GM19240 (cell line): ENCODE measurements at regions not wholly inside any gene's neighbourhood (a gene's known extent, or its start where the extent isn't known, plus 50 kb on each side); places are given as distances from the start of the nearest gene placed in this dataset.

Source experiments
- DNase-seq: peaks from one replicate; pipeline ENCODE4 v3.0.0; 2011; ENCODE audit warnings: low spot score; ENCODE audit not compliant: insufficient read length

DNA sequence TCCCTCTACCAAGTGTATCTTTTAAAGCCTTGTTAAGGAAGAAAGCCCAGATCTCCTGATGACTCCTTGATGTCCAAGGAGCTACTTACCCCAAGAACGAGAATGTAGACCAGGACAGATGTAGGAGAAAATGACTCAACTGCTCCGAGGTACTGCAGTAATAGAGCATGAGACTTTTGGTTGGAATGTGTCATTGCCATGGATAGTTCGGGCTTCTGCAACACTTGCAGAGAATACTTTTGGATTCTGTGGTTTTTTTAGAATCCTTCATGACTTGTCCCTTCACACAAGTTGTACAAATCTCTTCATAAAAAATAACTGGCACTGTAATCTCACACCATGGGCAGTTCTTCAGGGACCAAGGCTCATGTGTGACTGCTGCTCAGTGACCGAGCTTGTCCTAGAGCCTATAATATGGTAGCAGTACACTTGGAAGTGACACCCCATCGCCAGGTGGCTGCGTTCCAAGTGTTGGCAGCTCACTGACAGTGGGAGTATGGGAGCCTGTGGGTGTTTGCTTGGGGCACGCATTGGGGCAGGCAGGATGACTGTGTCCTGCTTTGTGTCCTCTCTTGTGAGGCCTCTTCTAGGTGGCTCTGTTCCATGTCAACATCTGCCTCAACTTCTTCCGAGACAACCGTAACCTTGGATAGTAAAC is 87.9 kb upstream of the WDR1 start:
- no peak for DNase-seq

DNA sequence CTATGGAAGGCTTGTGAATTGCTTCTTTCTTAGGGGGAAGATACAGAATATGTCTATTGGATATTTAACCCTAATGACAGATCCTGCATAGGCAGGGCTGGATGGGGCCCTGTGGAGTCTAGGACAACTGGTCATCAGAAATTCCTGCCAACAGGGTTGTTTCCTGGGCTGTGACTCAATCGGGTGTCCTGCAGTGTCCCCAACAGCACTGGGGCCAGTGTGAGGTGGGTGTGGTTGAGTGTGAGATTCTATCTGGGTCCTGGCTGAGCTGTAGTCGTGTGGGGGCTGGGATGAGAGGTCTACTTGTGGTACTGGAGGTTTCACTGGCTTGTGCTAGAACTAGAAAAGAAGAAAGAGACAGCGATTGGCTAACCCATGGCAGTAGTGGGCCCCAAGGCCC is 87.3 kb upstream of the WDR1 start:
- DNase-seq, result no peak

DNA sequence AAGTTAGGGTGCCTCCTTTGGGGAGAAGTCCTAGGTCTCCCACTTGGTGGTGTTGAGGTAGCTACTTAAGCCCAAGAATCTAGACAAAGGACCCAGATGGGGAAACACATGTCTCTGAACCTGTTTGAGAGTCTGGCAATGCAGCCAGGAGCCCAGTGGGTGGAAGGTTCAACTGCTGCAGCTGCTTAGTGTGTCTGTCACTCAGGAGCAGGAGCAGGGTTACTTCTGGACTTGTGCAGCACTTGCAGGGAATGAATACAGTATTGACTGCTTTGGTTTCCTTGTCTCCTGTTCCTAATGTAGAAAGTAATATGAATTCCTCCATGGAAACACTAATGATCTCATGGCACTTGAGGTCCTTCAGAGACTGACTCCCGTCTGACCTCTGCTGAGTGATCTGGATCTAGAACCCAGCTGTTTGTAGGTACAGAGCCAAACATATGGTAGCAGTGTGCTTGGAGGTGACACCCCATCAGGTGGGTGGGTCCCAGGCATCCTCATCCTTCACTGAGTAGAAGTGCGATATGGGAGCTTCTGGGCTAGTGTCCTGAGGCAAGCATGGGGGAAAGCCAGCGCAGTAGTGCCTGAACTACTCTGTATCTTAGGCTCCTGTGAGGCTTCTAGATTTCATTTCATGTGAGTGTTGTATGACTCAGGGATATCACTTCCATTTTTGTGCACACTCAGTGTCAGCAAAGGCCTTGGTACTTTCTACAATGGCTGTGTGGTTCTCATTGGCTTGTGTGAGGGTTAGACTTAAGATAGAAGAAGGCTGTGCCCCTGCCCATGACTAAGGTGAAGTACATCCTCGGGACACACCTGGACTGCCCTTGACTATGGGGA is 85.0 kb upstream of the WDR1 start:
- DNase-seq, result no peak

DNA sequence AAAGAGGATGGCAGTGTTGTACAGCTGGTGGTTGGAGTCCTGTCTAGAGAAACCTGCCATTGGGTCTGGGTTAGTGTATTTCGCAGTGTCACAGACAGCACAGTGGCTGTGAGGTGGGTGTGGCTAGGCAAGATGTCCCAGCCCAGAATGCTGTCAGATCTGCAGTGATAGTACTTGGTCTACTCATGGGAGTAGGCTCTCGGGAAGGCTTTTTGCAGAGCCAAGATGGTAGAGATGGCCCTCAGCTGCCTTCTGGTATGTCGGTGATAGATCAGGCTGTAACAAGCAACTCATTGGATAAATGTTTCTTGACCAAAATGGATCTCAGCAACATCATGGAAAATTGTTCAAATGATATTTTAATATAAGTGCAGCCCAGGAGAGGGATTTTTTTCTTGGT is 84.3 kb upstream of the WDR1 start:
- DNase-seq, result no peak

DNA sequence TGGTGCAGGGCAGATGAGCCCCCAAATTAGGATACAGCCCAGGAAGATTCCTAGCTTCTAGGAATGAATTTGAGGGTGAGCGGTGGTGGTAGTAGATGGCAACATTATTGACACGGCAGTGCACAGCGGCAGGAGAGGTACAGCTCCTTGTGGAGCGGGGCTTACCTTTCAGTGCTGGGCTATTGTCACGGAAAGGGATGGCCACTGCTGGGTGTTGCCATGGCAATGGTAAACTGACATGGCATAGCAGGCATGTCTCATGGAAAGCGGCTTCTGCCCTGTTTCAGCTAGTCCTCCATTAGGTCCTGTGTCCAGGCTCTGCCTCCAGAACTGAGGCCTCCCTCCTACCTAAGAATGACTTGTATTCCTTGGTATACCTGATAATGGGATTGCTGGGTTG is 81.8 kb upstream of the WDR1 start:
- DNase-seq, result no peak

DNA sequence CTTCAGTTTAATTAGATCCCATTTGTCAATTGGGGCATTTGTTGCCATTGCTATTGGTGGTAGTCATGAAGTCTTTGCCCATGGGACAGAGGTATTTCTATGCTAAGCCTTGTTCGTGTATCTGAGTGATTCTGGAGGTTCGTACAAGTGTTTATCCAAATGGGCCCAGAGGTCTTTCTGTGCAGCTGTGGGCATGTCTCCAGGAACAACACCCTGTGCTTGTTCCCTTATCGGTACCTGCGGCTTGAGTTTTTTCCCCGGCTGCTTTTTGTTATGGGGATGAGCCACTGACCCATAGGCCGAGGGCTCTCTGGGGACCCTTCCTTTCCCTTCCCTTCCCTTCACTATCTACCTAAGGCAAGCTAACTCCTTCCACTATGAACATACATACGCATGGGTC is 81.4 kb upstream of the WDR1 start:
- DNase-seq, result no peak

DNA sequence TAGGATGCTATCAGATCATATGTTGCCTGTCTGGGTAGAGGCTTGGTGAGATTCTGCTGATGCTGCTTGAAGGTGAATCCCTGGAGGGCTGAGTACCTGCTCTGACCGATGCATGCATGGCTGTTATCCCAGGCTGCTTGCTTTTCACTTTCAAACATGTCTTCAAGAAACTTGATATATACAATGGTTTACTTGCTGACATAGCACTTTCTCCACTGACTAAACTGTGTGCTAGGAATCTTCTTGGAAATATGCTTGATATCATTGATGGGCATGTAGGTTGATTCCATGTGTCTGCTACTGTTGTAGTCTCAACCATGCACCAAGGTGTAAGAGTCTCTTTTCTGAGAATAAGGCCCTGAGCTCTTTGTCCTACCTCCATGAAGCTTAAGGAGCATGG is 79.6 kb upstream of the WDR1 start:
- no peak for DNase-seq

DNA sequence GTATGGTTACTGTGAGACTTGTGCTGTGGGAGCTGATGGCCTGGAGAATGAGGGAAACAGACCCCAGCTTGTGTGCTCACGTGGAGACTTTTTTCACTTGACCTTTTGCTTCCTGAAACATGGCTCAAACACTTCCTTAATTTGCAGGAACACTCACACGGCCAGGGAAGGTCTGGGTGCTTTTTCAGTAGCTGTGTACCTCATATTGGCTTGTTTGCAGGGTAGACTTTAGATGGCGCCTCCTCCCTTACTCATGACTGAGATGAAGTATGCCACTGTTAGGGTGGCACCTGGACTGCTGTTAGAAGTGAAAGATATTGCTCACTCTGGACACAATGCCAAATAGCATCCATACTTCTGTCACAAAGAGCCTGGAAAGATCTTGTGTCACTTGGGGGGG is 75.7 kb upstream of the WDR1 start:
- no peak for DNase-seq

DNA sequence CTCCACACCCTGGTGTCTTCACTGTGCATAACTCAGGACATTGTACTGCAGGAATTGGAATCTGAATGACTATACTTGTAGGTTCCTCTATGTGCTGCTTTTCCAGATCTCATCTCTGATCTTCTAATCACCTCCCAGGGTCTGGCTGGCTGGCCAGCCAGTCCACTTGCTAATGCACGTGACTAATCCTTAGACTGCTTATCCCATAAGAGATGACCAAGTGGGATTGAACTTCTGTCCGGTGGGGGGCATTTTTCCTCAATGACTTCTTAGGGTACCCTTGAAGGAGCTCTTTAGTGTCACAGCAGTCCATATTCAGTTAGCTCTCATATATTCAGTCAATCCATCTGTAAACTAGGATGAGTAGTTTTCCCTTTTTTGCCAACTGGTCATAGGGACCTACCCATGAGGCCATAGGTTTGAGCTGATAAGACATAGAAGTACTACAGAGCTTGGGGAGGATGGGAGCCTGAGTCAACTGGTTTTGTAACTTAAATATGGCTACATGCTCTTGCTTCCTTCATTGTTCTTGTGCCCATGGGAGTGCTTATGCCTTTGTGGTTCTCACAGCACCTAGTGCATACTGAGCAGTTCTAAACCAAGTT is 71.9 kb upstream of the WDR1 start:
- no peak for DNase-seq

DNA sequence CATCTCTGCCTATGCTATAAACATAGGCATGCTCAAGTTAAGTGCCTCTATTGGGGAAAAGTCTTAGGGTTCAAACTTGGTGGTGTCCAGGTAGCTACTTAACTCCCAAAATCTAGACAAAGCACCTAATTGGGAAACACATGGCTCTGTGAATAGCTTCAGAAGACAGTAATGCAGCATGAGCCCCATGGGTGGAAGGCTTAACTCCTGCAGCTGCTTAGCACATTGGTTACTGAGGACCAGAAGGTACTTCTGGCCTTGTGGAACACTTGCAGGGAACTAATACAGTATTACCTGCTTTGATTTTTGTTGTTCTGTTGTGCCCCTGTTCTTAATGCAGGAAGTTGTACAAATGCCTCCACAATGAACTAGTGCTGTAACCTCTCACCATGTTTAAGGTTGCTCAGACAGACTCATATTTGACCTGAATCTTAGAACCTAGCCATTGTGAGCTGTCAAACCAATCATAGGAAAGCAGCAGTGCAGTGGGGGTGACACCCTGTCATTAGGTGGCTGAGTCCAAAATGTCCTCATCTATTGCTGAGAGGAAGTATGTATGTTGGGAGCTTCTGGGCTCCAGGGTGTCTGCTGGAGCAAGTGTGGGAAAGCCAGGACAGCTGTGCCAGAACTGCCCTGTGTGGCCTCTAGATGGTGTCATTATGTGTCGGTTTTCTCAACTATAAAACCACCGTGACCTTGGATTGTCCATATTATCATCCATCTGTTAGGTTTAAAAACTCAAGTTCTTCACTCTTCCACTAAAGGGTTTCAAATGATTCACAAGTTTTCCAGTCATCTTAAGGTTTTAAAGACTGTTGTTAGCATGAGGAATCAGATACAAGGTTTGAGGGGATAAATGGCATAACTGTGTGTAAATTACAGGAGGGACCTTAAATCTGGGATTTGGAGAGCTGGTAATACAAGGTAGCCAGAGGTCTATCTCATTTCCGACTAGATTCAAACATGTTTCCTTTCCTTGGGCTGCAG is 69.9 kb upstream of the WDR1 start:
- no peak for DNase-seq

DNA sequence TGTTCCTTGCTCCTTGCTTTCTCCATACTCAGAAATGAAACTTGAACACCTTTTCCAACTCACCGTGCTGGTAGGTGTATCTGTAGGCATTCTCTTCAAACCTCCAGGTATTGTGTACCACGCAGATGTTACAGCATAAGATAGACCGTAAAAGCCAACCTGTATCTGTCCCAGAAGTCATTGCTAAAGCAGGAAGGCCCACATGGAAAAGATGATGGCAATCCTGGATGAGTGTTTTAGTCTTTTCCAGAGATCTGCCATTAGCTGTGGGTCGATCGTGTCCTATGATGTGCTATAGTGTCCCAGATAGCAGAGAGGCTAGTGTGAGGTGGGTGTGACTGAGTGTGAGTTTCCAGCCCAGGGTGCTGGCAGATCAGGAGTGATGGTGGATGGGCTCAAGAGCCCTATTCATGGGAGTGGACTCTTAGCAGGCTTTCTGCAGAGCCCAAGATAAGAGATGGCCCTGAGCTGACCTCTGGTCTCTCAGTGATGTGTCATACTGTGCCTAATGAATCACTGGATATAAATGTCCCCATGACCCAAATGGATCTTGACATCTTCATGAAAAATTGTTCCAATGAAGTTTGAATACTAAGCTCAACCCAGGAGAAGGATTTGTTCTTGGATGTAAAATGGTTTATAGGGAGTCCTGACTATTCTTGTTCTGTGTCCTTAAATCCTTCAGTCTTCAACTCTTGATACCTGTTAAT is 69.1 kb upstream of the WDR1 start:
- DNase-seq, result no peak

DNA sequence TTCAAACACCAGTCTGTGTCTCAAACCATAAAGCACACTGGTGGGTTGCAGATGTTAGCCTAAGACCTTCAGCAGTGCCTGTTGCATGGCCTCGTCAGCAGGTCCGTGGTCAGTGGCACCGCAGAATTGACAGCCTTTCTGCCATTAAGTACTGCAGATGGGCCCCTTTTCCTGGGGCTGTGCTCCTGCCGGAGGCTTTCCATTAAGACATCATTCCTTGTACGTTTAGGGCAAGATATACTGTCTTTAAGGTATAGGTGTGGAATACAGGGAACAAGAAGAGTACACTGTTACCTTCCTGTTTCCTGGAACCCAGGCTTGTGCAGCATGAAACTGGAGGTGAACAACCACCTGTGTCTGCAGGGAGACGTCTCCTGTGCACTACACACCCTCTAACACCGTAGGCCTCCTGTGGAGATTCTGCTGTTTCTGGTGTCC is 67.9 kb upstream of the WDR1 start:
- no peak for DNase-seq

DNA sequence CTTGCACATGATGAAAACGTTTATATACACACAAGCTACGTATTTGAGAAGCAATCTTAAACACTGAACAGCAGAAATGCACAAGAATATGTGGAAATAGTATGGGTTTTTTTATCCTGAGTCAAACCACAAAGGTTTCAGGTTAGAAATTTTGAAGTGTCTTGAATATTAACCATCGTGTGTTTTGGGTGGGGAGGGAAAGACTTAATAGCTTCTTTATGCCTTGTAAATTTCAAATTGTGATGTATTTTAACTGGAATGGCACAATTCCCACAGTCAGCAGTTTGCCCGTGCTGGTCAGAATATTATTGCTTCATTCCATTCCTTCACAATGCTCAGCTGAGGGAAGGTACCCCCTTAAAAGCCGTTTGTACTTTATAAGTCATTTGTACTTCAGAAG is 67.4 kb upstream of the WDR1 start:
- no peak for DNase-seq

DNA sequence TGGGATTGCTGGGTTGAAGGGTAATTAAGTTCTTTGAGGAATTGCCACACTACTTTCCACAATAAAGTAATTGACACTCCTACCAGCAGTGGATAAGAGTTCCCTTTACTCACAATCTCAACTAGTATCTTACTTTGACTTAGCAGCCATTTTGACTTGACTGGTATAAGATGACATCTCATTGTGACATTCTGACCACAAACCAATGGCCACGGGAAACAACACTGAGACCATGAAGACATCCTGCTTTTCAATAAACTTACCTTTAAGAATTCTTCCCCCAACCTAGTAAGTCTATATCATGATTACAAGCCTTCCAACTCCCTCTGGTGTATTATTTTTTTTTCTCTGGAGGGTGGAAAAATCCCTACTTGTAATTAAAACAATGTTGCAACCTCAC is 66.9 kb upstream of the WDR1 start:
- DNase-seq, result no peak

DNA sequence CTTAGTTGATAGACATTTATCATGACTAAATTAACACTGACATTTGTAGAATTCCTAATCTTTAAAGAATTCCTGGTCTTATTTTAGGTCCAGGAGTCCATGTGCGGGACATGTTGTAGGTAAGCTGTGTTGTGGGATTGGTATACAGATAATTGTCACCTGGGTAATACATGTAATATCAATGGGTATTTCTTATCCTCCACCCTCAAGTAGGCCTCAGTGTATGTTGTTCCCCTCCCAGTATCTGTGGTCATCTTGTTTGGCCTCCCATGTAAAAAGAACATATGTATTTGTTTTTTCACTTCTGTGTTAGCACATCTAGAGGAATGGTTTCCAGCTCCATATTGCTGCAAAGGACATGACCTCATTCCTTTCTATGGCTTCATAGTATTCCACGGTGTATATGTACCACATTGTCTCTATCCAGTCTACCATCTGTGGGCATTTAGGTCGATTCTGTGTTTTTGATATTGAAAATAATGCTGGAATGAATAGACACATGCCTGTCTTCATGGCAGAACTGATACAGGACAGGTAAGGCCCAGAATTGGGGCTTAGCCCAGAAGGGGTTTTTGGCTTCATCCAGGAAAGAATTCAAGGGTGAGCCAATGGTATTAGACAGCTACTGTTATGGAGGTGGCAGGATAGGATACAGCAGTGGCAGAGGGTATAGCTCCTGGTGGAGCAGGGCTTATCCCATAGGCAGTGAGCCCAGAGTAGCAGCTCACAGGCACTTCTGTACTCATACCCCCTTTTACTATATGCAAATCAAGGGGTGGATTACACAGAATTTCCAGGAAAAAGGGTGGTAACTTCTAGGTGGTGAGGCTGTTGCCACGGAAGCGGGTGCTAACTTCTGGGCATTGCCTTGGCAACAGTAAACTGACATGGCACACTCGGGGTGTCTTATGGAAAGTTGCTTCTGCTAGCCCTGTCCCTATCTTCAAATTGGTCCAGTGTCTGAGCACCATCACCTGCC is 66.1 kb upstream of the WDR1 start:
- DNase-seq, result no peak

DNA sequence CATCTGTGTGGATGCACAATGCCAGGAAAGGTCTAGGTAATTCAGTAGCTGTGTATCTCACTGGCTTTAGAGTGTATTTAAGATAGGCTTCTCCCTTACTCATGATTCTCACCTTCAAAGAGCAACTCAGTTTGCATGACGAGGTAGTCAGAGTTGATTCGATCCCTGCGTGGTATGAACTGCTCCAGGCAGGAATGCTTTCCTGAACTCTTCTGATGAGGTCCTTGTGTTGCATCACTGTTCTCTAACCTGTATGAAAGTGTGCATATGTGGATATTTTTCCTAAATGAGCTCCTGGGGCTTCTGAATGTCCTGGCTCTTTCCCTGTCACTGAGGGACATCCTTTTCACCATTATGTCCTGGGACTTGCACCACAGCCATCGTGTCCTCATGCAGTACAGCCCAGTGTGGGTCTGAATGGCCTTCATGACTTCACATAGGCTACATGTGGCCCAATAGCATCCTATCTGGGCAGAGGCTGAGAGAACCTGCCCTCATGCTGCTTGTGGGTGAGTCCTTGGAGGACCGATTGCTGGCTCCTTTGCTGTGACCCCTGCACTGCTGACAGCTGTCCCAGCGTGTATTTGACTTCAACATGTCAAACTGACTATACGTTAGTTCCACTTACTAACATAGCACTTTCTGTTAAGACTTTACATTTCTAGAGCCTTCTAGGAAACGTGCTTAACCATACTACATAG is 65.3 kb upstream of the WDR1 start:
- no peak for DNase-seq

DNA sequence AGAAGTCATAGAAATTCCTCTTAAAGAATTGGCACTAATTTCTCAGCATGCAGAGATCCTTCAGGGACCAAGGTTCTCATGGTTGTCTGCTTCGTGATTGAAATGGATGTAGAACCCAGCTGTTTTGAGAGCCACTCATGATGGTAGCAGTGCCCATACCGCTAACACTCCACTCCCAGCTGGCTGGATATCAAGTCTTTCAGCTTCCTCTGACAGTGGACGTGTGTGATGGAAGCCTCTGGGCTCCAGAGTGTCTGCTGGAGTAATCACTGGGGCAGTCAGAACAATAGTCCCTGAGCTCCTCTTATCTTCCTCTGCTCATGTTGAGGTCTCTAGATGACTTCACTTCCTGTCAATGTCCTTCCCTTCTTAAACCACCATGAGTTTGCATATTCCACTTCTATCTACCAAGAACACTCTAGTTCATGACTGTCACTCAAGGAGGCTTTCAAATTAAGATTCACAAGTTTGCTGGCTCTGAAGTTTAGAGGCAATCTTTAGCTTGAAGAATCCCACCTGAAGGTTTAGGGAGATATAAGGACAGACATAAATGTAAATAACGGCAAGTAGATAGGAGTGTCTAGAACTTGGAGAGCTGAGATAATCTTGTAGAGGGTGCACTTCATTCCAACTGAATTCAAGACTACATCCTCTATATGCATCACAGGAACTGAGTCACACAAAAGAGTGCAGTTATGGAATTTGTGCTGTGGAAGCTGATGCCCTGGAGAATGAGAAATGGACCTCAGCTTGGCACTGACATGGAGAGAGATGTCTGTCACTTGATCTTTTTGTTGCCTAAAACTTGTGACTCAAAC is 64.5 kb upstream of the WDR1 start:
- peak; percentile 49 for DNase-seq

DNA sequence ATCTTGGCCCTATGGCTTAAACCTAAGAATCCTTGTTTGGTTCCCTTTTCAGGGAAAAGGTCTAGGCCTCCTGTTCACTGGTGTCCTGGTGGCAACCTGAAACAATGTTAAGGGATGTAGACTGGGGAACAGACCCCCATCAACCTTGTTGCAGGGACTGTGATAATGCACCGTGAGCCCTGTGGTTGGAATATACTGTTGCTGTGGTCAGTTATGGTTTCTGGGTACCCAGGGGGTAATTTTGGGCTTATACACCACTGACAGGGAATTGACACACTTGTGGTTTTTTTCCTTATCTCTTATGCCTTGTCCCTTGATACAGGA is 64.0 kb upstream of the WDR1 start:
- no peak for DNase-seq
